PC-3 (cell line): ENCODE measurements at regions not wholly inside any gene's neighbourhood (a gene's known extent, or its start where the extent isn't known, plus 50 kb on each side); places are given as distances from the start of the nearest gene placed in this dataset.

Experiments
- ATAC-seq: fragments of 200-7000 bp; cut with Tn5 transposase; 2 replicates; pipeline ENCODE4 v1.9.1; 2020; ENCODE audit warnings: mild to moderate bottlenecking, moderate library complexity
- BruUV-seq: library from RNA; stranded (reverse); fragments of 400-500 nt; replicated peaks from 2 replicates; lab custom pipeline; 2021; lab: Mats Ljungman, UMichigan
- CTCF ChIA-PET: fragments of 300-600 bp; sonication (Branson Sonifier 250); formaldehyde crosslinking; loops from one replicate; lab custom pipeline; 2022; ENCODE audit warnings: antibody characterized with exemption; lab: Charles Lee
- POLR2A ChIA-PET: fragments of 300-600 bp; sonication (Branson Sonifier 250); formaldehyde crosslinking; loops from one replicate; lab custom pipeline; 2022; ENCODE audit warnings: antibody characterized with exemption; ENCODE audit not compliant: unreplicated experiment; lab: Charles Lee
- DNase-seq: peaks from one replicate; pipeline ENCODE4 v3.0.0-alpha.2; 2015
- H2AFZ ChIP-seq: fragments of 300-600 bp; sonication (generic); 2 replicates; pipeline ENCODE4 v1.6.0; 2016; ENCODE audit warnings: antibody characterized with exemption, low read length
- H3F3A ChIP-seq: fragments of 300-600 bp; sonication (generic); one replicate; pipeline ENCODE4 v1.6.0; 2017; ENCODE audit warnings: antibody characterized with exemption, low read length, control low read depth, mild to moderate bottlenecking; ENCODE audit not compliant: unreplicated experiment
- H3K27ac ChIP-seq: fragments of 300-600 bp; sonication (generic); 2 replicates; pipeline ENCODE4 v1.5.1; 2016; ENCODE audit warnings: mild to moderate bottlenecking, low read length
- H3K27me3 ChIP-seq: fragments of 300-600 bp; sonication (generic); 2 replicates; pipeline ENCODE4 v1.6.1; 2016; ENCODE audit warnings: low read length, mixed read lengths
- H3K36me3 ChIP-seq: fragments of 300-600 bp; sonication (generic); 2 replicates; pipeline ENCODE4 v1.6.1; 2016; ENCODE audit warnings: low read depth, mixed run types, low read length, mixed read lengths
- H3K4me1 ChIP-seq: fragments of 300-600 bp; sonication (generic); 2 replicates; pipeline ENCODE4 v1.5.1; 2016; ENCODE audit warnings: low read length; ENCODE audit not compliant: insufficient read depth
- H3K4me2 ChIP-seq: fragments of 300-600 bp; sonication (generic); 2 replicates; pipeline ENCODE4 v1.6.0; 2016; ENCODE audit warnings: low read length
- H3K4me3 ChIP-seq: fragments of 300-600 bp; sonication (generic); 2 replicates; pipeline ENCODE4 v1.5.1; 2016; ENCODE audit warnings: mild to moderate bottlenecking, low read length, mixed read lengths
- H3K79me2 ChIP-seq: fragments of 300-600 bp; sonication (generic); 2 replicates; pipeline ENCODE4 v1.6.1; 2017; ENCODE audit warnings: low read length, mixed read lengths
- H3K9ac ChIP-seq: fragments of 300-600 bp; sonication (generic); 2 replicates; pipeline ENCODE4 v1.6.0; 2016; ENCODE audit warnings: mild to moderate bottlenecking, low read length
- H3K9me2 ChIP-seq: fragments of 300-600 bp; sonication (generic); replicated peaks from 2 replicates; pipeline ENCODE4 v1.6.1; 2016; ENCODE audit warnings: mixed run types, low read length, mixed read lengths
- H3K9me3 ChIP-seq: fragments of 300-600 bp; sonication (generic); 2 replicates; pipeline ENCODE4 v1.6.1; 2016; ENCODE audit warnings: low read length, mixed read lengths
- H4K20me1 ChIP-seq: fragments of 300-600 bp; sonication (generic); 2 replicates; pipeline ENCODE4 v1.6.1; 2016; ENCODE audit warnings: low read length, mixed read lengths
- EZH2 ChIP-seq: fragments of 300-600 bp; sonication (generic); IDR thresholded peaks from one replicate; pipeline ENCODE4 v1.6.1; 2017; ENCODE audit warnings: antibody characterized with exemption, mild to moderate bottlenecking, low read length; ENCODE audit not compliant: unreplicated experiment
- EZH2phosphoT487 ChIP-seq: fragments of 300-600 bp; sonication (generic); IDR thresholded peaks from 2 replicates; pipeline ENCODE4 v1.6.1; 2018; ENCODE audit warnings: mild to moderate bottlenecking, antibody characterized with exemption, low read length, borderline replicate concordance
- intact Hi-C: fragments of 100-400 bp; cut with micrococcal nuclease; formaldehyde crosslinking; loops from 2 replicates; pipeline ENCODE4 v1.9.0; 2023
- TF ChIP-seq, protein P1 (sequence below): fragments of 300-600 bp; sonication (generic); conservative IDR thresholded peaks from 2 replicates; pipeline ENCODE4 v1.5.1; 2017; ENCODE audit warnings: antibody characterized with exemption, low read depth, mild to moderate bottlenecking, low read length

DNA sequence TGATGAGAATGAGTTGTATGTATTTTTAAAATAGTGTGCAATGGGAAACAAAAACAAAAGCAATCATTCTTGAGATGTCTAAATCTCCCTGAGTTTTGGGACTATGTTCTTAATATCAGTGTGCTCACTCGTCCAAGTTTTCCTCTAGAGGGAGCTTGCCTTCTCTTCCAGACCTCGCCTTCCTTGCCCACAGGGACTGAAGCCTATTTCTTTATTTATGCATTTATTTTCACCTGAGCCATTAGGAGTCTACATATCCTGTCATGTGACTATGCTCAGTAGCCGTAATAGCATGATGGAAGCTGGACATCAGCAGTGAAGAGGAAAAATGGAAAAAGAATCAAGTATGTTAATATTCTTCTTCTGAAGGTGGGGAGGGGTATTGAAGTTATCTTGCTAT is 131.2 kb downstream of the SH3BGRL2 start:
- intact Hi-C loops = no loop called here
- POLR2A ChIA-PET = no interaction called here

DNA sequence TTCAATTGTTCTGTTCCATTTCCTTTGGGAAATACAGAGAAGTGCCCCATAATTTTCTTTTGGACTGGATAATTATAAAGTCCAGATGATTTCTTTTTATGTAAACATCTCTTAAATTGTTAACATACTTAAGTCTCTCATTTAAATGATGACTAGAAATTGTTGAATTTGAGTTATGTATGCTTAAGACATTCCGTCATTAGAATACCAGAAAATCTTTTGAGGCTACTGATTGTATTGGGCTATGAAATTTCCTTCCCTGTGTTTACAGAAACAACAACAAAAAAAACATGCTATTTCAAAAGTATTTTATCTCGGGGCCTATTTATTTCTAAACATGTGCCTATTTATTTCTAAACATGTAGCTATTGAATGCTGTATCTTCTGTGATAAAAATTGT is 125.4 kb downstream of the SH3BGRL2 start:
- no peaks in the 10 kb centered on the region for H3K9me3 ChIP-seq
- no peak for DNase-seq
- no peaks in the 10 kb centered on the region for H3K36me3 ChIP-seq
- no peak for TF ChIP-seq EZH2
- no peak overlapping the region for H3K9ac ChIP-seq
- intact Hi-C loops = no loop called here
- no peak overlapping the region for H3K4me2 ChIP-seq
- no TSS peak for BruUV-seq
- no peaks in the 10 kb centered on the region for H3F3A ChIP-seq
- ChIA-PET CTCF (interaction anchor here (0.6 kb wide), 1 partner anchor 84 kb away, joined by 3 read pairs; no protein-coding TSS in a partner anchor), POLR2A (no interaction called here)
- no peak overlapping the region for H3K27ac ChIP-seq
- no peak overlapping the region for H3K4me3 ChIP-seq
- no peaks in the 10 kb centered on the region for H3K9me2 ChIP-seq
- no peak for ATAC-seq
- peaks cover 24% of the 10 kb centered on the region for H3K27me3 ChIP-seq
- no peaks in the 10 kb centered on the region for H3K79me2 ChIP-seq
- H4K20me1 ChIP-seq = no peaks in the 10 kb centered on the region
- no peaks in the 10 kb centered on the region for H3K4me1 ChIP-seq
- no peak overlapping the region for H2AFZ ChIP-seq

More for the DNA sequence above, 131.2 kb downstream of the SH3BGRL2 start:
- Histone ChIP-seq H2AFZ (no peak overlapping the region), H3K4me3 (no peak overlapping the region), H3K27me3 (no peaks in the 10 kb centered on the region), H3K36me3 (no peaks in the 10 kb centered on the region), H3K9me3 (no peaks in the 10 kb centered on the region), H3K9ac (no peak overlapping the region), H3K4me1 (no peaks in the 10 kb centered on the region), H3F3A (no peaks in the 10 kb centered on the region), H3K9me2 (no peaks in the 10 kb centered on the region), H3K79me2 (no peaks in the 10 kb centered on the region), H3K27ac (no peak overlapping the region), H4K20me1 (no peaks in the 10 kb centered on the region), H3K4me2 (no peak overlapping the region)
- CTCF ChIA-PET = interaction anchor here (0.9 kb wide), 1 partner anchor 16 kb away, joined by 4 read pairs; no protein-coding TSS in a partner anchor
- peak; percentile 66 for ATAC-seq
- peak; percentile 39 for DNase-seq
- no TSS peak for BruUV-seq
- TF ChIP-seq EZH2 (no peak), EZH2phosphoT487 (no peak)
- TF ChIP-seq, protein P1, sequence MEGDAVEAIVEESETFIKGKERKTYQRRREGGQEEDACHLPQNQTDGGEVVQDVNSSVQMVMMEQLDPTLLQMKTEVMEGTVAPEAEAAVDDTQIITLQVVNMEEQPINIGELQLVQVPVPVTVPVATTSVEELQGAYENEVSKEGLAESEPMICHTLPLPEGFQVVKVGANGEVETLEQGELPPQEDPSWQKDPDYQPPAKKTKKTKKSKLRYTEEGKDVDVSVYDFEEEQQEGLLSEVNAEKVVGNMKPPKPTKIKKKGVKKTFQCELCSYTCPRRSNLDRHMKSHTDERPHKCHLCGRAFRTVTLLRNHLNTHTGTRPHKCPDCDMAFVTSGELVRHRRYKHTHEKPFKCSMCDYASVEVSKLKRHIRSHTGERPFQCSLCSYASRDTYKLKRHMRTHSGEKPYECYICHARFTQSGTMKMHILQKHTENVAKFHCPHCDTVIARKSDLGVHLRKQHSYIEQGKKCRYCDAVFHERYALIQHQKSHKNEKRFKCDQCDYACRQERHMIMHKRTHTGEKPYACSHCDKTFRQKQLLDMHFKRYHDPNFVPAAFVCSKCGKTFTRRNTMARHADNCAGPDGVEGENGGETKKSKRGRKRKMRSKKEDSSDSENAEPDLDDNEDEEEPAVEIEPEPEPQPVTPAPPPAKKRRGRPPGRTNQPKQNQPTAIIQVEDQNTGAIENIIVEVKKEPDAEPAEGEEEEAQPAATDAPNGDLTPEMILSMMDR = peak; percentile 54

DNA sequence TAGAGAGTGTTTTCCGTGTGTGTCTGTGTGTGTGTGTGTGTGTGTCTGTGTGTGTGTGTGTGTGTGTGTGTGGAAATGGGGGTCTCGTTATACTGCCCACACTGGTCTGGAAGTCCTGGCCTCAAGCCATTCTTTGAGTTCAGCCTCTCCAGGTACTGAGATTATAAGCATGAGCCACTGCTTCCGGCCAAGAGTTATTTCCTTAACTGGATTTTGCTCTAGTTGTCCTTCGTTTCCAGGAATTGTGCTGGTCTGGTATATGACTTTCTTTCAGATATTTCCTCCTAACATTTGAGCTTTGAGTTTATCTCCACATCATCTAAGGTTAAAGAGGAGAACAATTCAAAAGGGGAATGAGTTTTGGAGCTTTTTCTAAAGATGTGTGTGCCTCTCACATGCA is 124.8 kb downstream of the SH3BGRL2 start:
- Histone ChIP-seq H3K27ac (no peak overlapping the region), H3K4me3 (no peak overlapping the region), H3K27me3 (peaks cover 29% of the 10 kb centered on the region), H4K20me1 (no peaks in the 10 kb centered on the region), H3F3A (no peaks in the 10 kb centered on the region), H3K4me2 (no peak overlapping the region), H3K79me2 (no peaks in the 10 kb centered on the region), H3K9me2 (no peaks in the 10 kb centered on the region), H3K36me3 (no peaks in the 10 kb centered on the region), H3K4me1 (no peaks in the 10 kb centered on the region), H3K9ac (no peak overlapping the region), H3K9me3 (no peaks in the 10 kb centered on the region), H2AFZ (no peak overlapping the region)
- intact Hi-C loops = no loop called here
- DNase-seq (no peak), ATAC-seq (no peak)
- TF ChIP-seq, protein P1 = no peak
- TF ChIP-seq EZH2 (no peak), EZH2phosphoT487 (no peak)
- no TSS peak for BruUV-seq
- POLR2A ChIA-PET = no interaction called here
- CTCF ChIA-PET = no interaction called here
